ENCODE measurements at regions not wholly inside any gene's neighbourhood (a gene's known extent, or its start where the extent isn't known, plus 50 kb on each side); places are given as distances from the start of the nearest gene placed in this dataset.

GRCh38 chrX:40164751-40165150 is 67.0 kb upstream of the BCOR start:
- TF ChIP-seq CTCF (IDR thresholded peaks at IDR 0.05) = no peak
- TF ChIP-seq MYC (IDR thresholded peaks at IDR 0.05; ENCODE audit: borderline replicate concordance, low read length) = no peak
- TF ChIP-seq ELK1 (IDR thresholded peaks at IDR 0.05; ENCODE audit: low read depth, low read length) = no peak
- TF ChIP-seq EP300 (IDR thresholded peaks at IDR 0.05) = no peak
- no peak for TF ChIP-seq RAD21 (conservative IDR thresholded peaks at IDR 0.05 in 1 of 2, IDR thresholded peaks at IDR 0.05 in 1 of 2)
- TF ChIP-seq POLR2AphosphoS2 (conservative IDR thresholded peaks at IDR 0.05; ENCODE audit: low read length) = no peak
- no peak for TF ChIP-seq PBX3 (IDR thresholded peaks at IDR 0.05)
- no peak for TF ChIP-seq RCOR1 (IDR thresholded peaks at IDR 0.05; ENCODE audit: low read depth, low read length)
- TF ChIP-seq SREBF2 (IDR thresholded peaks at IDR 0.05) = no peak
- TF ChIP-seq TP53 (CRISPR knock-in tag; IDR thresholded peaks at IDR 0.05) = no peak
- TF ChIP-seq POLR2A (IDR thresholded peaks at IDR 0.05; ENCODE audit: low read length) = no peak
